ENCODE measurements at regions not wholly inside any gene's neighbourhood (a gene's known extent, or its start where the extent isn't known, plus 50 kb on each side); places are given as distances from the start of the nearest gene placed in this dataset.
"Not testable (repeated sequence)": the region's sequence is repeated elsewhere in the genome, so short reads cannot be mapped to it uniquely, and the experiment has no call there.

- intact Hi-C loops (cut with DNase I): no loop called here
- H3K27ac ChIP-seq: no peak overlapping the region
- peaks cover 8% of the 10 kb centered on the region for H3K4me1 ChIP-seq
- no peaks in the 10 kb centered on the region for H3K9me3 ChIP-seq
- H3K27me3 ChIP-seq: no peaks in the 10 kb centered on the region
- no peak overlapping the region for H3K4me3 ChIP-seq
- no peak for DNase-seq (ENCODE audit: extremely low spot score in 2 of 2)
- no peaks in the 10 kb centered on the region for H3K36me3 ChIP-seq
- no peak for TF ChIP-seq POLR2AphosphoS5 (IDR thresholded peaks at IDR 0.05; ENCODE audit: insufficient read depth in 1 of 2, low read depth in 1 of 2)
- TF ChIP-seq POLR2A (IDR thresholded peaks at IDR 0.05): no peak
- no peak for TF ChIP-seq CTCF (IDR thresholded peaks at IDR 0.05)
Measured at GRCh38 chr9:81070689-81071088, 618.7 kb downstream of the TLE1 start.

GRCh38 chr9:81069923-81070322 lies 619.4 kb downstream of the TLE1 start:
- Histone ChIP-seq H3K36me3 (no peaks in the 10 kb centered on the region), H3K9me3 (no peaks in the 10 kb centered on the region), H3K4me1 (peaks cover 8% of the 10 kb centered on the region), H3K27me3 (no peaks in the 10 kb centered on the region), H3K4me3 (no peak overlapping the region), H3K27ac (no peak overlapping the region)
- TF ChIP-seq POLR2A (IDR thresholded peaks at IDR 0.05) (no peak), CTCF (IDR thresholded peaks at IDR 0.05) (no peak), POLR2AphosphoS5 (IDR thresholded peaks at IDR 0.05; ENCODE audit: insufficient read depth in 1 of 2, low read depth in 1 of 2) (no peak)
- intact Hi-C loops (cut with DNase I): no loop called here
- DNase-seq (ENCODE audit: extremely low spot score in 2 of 2): no peak

GRCh38 chr9:81069038-81069795 lies 620.1 kb downstream of the TLE1 start:
- Histone ChIP-seq H3K36me3 (no peaks in the 10 kb centered on the region), H3K4me3 (no peak overlapping the region), H3K27ac (no peak overlapping the region), H3K4me1 (peaks cover 4% of the 10 kb centered on the region), H3K9me3 (peaks cover under 1% of the 10 kb centered on the region), H3K27me3 (no peaks in the 10 kb centered on the region)
- no peak for DNase-seq (ENCODE audit: extremely low spot score in 2 of 2)
- TF ChIP-seq POLR2A (IDR thresholded peaks at IDR 0.05): no peak
- TF ChIP-seq CTCF (IDR thresholded peaks at IDR 0.05): no peak
- no peak for TF ChIP-seq POLR2AphosphoS5 (IDR thresholded peaks at IDR 0.05; ENCODE audit: insufficient read depth in 1 of 2, low read depth in 1 of 2)
- intact Hi-C loops (cut with DNase I): no loop called here

- intact Hi-C loops (cut with DNase I); H3K9me3 ChIP-seq; H3K4me3 ChIP-seq; DNase-seq (ENCODE audit: extremely low spot score in 2 of 2); H3K4me1 ChIP-seq; H3K27ac ChIP-seq; H3K36me3 ChIP-seq; H3K27me3 ChIP-seq: not testable (repeated sequence)
Measured at GRCh38 chr9:81062995-81063394, 626.4 kb downstream of the TLE1 start.

GRCh38 chr9:81058782-81059181 lies 630.6 kb downstream of the TLE1 start:
- DNase-seq (ENCODE audit: extremely low spot score in 2 of 2): no peak
- no peak overlapping the region for H3K27ac ChIP-seq
- no peaks in the 10 kb centered on the region for H3K36me3 ChIP-seq
- no peak for TF ChIP-seq CTCF (IDR thresholded peaks at IDR 0.05)
- TF ChIP-seq POLR2AphosphoS5 (IDR thresholded peaks at IDR 0.05; ENCODE audit: insufficient read depth in 1 of 2, low read depth in 1 of 2): no peak
- no peak for TF ChIP-seq POLR2A (IDR thresholded peaks at IDR 0.05)
- H3K4me1 ChIP-seq: no peaks in the 10 kb centered on the region
- no peaks in the 10 kb centered on the region for H3K27me3 ChIP-seq
- intact Hi-C loops (cut with DNase I): no loop called here
- H3K4me3 ChIP-seq: no peak overlapping the region
- H3K9me3 ChIP-seq: no peaks in the 10 kb centered on the region

Measured in vagina (tissue), 2 donors.